HG02763 (cell line): ENCODE measurements at regions not wholly inside any gene's neighbourhood (a gene's known extent, or its start where the extent isn't known, plus 50 kb on each side); places are given as distances from the start of the nearest gene placed in this dataset.

Source experiments
- ATAC-seq: cut with Tn5 transposase; IDR thresholded peaks from one replicate; pipeline ENCODE4 v1.9.1; 2021; ENCODE audit warnings: mild to moderate bottlenecking, moderate library complexity; ENCODE audit not compliant: unreplicated experiment

DNA sequence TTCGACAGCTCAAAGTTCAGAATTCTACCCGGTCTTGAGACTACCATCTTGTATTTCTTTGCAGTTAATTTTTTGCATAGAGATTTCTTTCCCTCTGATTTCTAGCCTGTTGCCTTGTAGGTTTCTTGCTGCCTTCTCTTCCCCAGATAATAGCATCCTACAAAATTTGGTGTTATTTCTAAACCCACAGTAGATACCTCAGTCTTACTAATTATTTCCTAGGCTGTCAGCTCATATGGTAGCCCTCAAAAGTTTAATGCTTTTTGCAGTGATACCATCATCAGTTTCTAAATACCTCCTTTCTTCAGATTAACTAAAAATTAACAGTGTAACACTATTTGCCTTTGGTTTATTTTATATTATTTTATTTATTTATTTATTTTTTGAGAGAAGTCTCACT lies 61.9 kb upstream of the TMPO start:
- no peak for ATAC-seq

GRCh38 chr12:98456041-98456440 lies 59.3 kb upstream of the TMPO start:
- no peak for ATAC-seq

GRCh38 chr12:98456576-98457573 lies 58.5 kb upstream of the TMPO start:
- ATAC-seq = no peak

DNA sequence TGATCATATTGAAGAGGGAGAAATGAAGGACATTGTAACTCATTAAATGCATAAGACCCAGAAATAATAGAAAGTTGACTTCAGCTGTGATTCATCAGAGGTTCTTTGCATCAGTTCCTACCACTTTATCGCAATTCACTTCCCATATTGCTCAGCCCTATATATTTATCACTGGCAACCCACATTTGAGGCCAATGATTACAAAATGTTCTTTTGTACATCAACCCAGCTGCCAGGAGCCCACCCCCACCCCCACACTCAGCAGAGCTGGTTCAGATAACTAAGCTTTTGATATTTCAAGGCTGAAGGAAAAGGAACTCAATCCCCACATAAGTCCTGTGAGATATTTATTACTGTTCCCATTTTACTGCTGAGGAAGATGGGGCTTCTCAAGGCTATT lies 51.2 kb upstream of the TMPO start:
- no peak for ATAC-seq

GRCh38 chr12:98465505-98465904 lies 49.9 kb upstream of the TMPO start:
- ATAC-seq = no peak
